Glutamatergic neuron (in vitro differentiated cells): ENCODE measurements at regions not wholly inside any gene's neighbourhood (a gene's known extent, or its start where the extent isn't known, plus 50 kb on each side); places are given as distances from the start of the nearest gene placed in this dataset.

ENCODE experiments used
- DNase-seq: peaks from one replicate; pipeline ENCODE4 v3.0.0; 2022
- H3K27ac Mint-ChIP-seq: one replicate; pipeline ENCODE4 v1.8.0; 2020; ENCODE audit warnings: mild to moderate bottlenecking, mixed read lengths, inconsistent platforms; ENCODE audit not compliant: unreplicated experiment
- H3K27me3 Mint-ChIP-seq: one replicate; pipeline ENCODE4 v1.8.0; 2020; ENCODE audit warnings: mild to moderate bottlenecking, moderate library complexity, mixed read lengths, inconsistent platforms; ENCODE audit not compliant: unreplicated experiment
- H3K36me3 Mint-ChIP-seq: one replicate; pipeline ENCODE4 v1.8.0; 2020; ENCODE audit warnings: mild to moderate bottlenecking, mixed read lengths, inconsistent platforms; ENCODE audit not compliant: unreplicated experiment
- H3K4me1 Mint-ChIP-seq: one replicate; pipeline ENCODE4 v1.8.0; 2020; ENCODE audit warnings: mild to moderate bottlenecking, low read depth, mixed read lengths, inconsistent platforms; ENCODE audit not compliant: unreplicated experiment
- H3K4me3 Mint-ChIP-seq: one replicate; pipeline ENCODE4 v1.8.0; 2020; ENCODE audit warnings: mild to moderate bottlenecking, mixed read lengths, inconsistent platforms; ENCODE audit not compliant: unreplicated experiment
- H3K9me3 Mint-ChIP-seq: one replicate; pipeline ENCODE4 v1.8.0; 2020; ENCODE audit warnings: mild to moderate bottlenecking, moderate library complexity, mixed read lengths, inconsistent platforms; ENCODE audit not compliant: unreplicated experiment
- TF ChIP-seq, protein P1 (sequence below): fragments of 200-600 bp; sonication (generic); IDR thresholded peaks from one replicate; pipeline ENCODE4 v1.5.0; 2021; ENCODE audit not compliant: partially characterized antibody, unreplicated experiment

DNA sequence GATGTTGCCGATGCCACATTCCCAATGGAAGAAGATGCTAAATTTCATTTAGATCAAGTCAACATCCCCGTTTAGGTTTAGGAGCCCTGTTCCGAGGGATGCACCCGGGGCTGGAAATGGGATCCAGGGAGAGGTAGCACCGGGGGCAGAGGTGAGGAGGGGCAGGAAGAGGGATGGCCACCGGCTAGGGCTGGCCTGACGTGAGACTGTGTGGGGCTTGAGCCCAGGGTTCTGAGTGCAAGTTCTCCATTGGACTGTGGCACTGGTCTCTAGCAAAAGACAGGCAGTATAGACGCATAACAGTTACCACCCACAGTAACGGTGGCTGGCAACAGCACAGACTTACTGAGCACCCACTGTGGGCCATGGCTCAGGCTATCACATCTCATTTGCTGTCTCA, 209.0 kb upstream of the MVB12B start:
- Mint-ChIP-seq H3K9me3 (peaks cover 2% of the 10 kb centered on the region), H3K36me3 (peaks cover 9% of the 10 kb centered on the region)

DNA sequence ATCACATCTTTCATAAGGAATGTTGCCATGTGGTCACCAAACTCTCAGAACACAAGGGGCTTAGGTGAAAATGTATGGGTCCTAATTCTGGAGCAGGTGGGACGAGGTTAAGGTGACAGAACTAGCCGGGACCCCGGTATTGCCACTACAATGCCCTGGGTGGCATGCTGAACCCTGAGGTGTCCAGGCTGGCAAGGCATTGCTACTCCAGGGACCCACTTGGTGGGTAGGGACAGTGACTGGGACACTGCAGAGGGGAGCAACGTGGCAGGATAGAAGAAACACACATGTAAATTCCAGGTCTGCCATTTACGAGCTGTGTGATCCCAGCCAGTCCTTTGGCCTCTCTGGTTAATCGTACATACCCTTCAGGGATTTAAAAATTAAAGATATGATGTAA, 206.9 kb upstream of the MVB12B start:
- H3K4me3 Mint-ChIP-seq = no peak overlapping the region
- no peaks in the 10 kb centered on the region for H3K36me3 Mint-ChIP-seq
- no peak for DNase-seq
- H3K27ac Mint-ChIP-seq = no peak overlapping the region
- TF ChIP-seq, protein P1, sequence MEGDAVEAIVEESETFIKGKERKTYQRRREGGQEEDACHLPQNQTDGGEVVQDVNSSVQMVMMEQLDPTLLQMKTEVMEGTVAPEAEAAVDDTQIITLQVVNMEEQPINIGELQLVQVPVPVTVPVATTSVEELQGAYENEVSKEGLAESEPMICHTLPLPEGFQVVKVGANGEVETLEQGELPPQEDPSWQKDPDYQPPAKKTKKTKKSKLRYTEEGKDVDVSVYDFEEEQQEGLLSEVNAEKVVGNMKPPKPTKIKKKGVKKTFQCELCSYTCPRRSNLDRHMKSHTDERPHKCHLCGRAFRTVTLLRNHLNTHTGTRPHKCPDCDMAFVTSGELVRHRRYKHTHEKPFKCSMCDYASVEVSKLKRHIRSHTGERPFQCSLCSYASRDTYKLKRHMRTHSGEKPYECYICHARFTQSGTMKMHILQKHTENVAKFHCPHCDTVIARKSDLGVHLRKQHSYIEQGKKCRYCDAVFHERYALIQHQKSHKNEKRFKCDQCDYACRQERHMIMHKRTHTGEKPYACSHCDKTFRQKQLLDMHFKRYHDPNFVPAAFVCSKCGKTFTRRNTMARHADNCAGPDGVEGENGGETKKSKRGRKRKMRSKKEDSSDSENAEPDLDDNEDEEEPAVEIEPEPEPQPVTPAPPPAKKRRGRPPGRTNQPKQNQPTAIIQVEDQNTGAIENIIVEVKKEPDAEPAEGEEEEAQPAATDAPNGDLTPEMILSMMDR = no peak
- peaks cover under 1% of the 10 kb centered on the region for H3K9me3 Mint-ChIP-seq
- no peaks in the 10 kb centered on the region for H3K27me3 Mint-ChIP-seq
- peaks cover under 1% of the 10 kb centered on the region for H3K4me1 Mint-ChIP-seq

More for the DNA sequence above, 209.0 kb upstream of the MVB12B start:
- Mint-ChIP-seq H3K27ac (no peak overlapping the region), H3K4me3 (no peak overlapping the region), H3K27me3 (peaks cover 3% of the 10 kb centered on the region), H3K4me1 (peaks cover 2% of the 10 kb centered on the region)
- no peak for DNase-seq
- TF ChIP-seq, protein P1 = no peak

DNA sequence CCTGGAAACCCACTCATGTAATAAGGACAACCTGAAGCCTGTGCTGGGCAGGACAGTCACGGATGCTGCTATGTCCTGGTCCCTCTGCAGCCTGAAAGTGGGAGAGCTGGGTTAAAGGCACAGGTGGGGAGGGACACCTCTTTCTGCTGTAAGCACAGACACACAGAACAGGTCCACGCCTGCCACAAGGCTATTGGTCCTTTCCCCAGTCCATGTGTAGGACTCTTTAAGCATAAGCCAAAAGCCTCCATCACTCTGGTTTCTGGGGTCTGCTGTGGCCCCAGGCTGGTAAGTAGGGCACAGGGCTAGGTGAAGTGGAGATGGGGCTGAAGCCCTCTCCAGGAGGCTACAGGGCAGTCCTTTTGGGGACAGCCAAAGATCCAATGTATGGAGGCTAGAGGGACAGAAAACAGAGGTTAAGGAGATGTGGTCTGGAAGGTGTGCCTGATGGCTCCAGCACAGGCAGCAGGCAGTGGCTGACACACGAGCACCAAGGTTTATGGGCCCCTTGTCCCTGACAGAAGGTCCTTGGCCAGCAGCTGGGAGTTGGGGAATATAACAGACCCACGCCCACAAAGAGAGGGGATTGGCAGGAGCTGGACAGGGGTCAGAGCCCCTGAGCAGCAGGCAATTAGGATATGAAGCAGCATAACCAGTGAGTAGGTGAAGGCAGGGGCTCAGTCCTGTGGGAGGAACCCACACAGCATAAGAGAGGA, 203.6 kb upstream of the MVB12B start:
- no peak overlapping the region for H3K27ac Mint-ChIP-seq
- TF ChIP-seq, protein P1 = no peak
- H3K9me3 Mint-ChIP-seq = no peaks in the 10 kb centered on the region
- H3K36me3 Mint-ChIP-seq = no peaks in the 10 kb centered on the region
- H3K4me3 Mint-ChIP-seq = no peak overlapping the region
- DNase-seq = no peak
- no peaks in the 10 kb centered on the region for H3K27me3 Mint-ChIP-seq
- H3K4me1 Mint-ChIP-seq = peaks cover 2% of the 10 kb centered on the region

DNA sequence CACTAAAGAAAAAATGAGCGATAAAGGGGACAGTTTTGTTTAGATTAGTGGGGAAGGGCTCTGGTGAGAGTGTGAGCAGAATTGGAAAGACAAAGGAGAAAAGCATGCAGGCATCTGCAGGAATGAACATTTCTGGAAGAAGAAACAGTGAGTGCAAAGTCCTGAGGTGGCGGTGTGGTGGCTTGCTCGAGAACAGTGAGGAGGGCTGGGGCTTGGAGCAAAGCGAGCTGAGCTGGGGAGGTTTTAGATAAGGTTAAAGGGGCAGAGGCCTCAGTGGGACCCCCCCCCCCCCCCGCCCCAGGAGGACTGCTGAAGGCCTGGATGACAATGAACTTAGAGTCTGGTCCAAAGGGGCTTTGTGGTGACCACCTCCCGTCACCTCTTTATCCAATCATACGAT, 202.7 kb upstream of the MVB12B start:
- H3K4me3 Mint-ChIP-seq = no peak overlapping the region
- TF ChIP-seq, protein P1 = no peak
- H3K27ac Mint-ChIP-seq = no peak overlapping the region

DNA sequence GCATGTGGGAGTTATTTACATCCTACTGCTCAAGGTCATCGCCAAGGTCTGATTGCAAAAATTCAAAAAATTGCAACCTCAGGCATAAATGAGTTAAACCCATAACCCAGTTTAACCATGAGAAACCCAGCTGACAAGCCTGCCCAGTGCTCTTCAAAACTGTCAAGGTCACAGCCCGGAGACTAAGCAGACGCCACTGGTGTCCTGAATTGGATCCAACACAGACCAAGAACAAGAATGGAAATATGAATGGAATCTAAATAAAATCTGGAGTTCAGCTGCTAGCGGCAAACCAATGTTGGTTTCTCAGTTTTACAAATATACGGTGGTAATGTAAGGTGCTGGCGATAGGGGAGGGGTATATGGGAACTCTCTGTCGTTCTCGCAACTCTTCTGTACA, 201.5 kb upstream of the MVB12B start:
- no peak for DNase-seq
- Mint-ChIP-seq H3K4me1 (peaks cover 2% of the 10 kb centered on the region), H3K4me3 (no peak overlapping the region), H3K27me3 (no peaks in the 10 kb centered on the region), H3K36me3 (peaks cover 2% of the 10 kb centered on the region), H3K27ac (no peak overlapping the region), H3K9me3 (peaks cover 1% of the 10 kb centered on the region)
- TF ChIP-seq, protein P1 = no peak

More for the DNA sequence above, 202.7 kb upstream of the MVB12B start:
- DNase-seq = no peak
- no peaks in the 10 kb centered on the region for H3K36me3 Mint-ChIP-seq
- peaks cover 2% of the 10 kb centered on the region for H3K4me1 Mint-ChIP-seq
- no peaks in the 10 kb centered on the region for H3K9me3 Mint-ChIP-seq
- no peaks in the 10 kb centered on the region for H3K27me3 Mint-ChIP-seq
